Femur (tissue), 1 donor: ENCODE measurements at regions not wholly inside any gene's neighbourhood (a gene's known extent, or its start where the extent isn't known, plus 50 kb on each side); places are given as distances from the start of the nearest gene placed in this dataset.
"Not testable (repeated sequence)": the region's sequence is repeated elsewhere in the genome, so short reads cannot be mapped to it uniquely, and the experiment has no call there.

ENCODE experiments used
- DNase-seq: peaks from one replicate; pipeline ENCODE4 v3.0.0-alpha.2; 2017

DNA sequence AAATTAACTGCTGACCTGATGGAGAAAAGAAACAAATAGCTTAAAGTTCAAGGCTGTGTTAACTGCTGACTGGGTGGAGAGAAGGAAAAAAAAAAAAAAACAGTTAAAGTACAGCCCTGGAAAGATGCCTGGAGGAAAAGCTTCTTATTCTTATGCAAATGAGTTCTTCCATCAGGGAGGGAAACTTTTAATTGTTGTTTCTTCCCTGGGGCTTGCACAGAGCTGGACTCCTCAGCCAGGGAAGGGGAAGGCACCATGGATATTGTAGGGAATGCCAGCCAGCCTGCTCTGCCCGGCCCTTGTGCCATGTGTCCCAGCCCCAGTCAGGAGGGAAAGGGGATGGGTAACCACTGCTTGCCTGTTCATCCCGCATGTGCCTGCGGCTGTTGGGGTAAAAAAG, 833.1 kb upstream of the CRIM1 start:
- DNase-seq = no peak

DNA sequence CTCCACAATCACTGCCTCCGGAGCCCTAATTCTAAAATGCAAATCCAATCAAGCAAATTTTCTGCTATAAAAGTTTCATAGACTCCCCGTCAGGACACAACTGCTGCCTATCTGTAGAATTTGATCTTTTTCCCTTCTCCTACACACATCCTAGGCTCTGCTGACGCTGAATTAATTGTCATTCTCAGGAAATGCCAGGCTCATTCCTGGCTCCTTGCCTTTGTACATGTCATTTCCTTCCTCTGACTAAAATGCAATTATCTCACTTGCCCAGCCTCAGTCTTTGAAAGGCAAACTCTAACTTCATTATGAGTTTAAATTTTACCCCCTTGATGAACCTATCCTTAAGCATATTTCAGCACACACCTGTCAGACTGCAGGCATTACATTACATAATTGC, 844.9 kb upstream of the CRIM1 start:
- DNase-seq = no peak

DNA sequence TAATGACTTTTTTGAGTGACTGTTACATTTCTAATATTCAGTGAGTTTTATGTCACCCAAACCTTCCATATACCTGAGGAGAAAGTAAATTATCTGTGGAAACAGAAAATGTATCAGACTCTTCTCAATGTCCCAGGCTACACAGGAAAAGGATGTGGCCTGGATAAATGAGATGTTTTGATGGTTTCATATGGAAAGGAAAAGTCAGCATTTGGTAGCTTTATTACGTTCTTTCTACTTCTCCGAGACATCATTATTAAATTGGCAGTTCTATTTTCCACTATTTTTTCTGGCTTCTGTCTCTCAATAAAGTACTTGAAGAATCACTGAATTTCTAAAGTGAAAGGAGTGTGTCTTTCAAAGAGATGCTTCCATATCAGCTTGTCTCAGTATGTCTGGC, 847.0 kb upstream of the CRIM1 start:
- DNase-seq = no peak

DNA sequence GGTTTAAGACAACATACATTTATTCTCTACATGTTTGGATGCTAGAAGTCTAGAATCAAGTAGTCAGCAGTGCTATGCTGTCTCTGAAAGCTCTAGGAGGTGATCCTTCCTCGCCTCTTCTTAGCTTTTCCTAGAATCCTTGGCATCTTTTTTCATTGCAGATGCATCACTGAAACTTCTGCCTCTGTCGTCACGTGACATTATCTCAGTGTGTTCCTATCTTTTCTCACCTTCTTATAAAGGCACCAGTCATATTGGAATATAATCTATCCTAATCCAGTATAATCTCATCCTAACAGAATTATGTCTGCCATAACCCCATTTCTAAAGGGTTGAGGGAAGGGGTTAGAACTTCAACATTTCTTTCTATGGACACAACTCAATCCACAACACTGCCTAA, 851.2 kb upstream of the CRIM1 start:
- DNase-seq = no peak

DNA sequence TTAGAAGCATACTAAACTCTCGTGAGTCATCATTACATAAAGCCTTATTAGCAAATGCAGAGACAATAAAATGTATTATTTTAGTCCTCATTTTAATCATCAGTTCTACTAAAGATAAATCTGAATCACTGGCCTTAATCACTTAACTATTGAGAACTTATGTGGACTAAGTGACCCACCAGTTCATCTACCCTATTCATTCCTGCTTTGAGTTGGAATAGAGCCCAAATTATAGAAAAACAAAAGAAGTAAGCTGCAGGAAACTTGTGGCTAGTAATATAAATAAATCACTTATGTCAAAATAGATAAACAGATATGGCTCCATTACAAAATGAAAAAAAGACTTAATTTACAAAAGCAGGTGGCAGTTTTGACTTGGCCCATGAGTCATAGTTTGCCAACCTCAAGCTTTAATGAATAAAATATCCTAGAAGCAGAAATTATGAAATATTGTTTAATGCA, 851.8 kb upstream of the CRIM1 start:
- no peak for DNase-seq

DNA sequence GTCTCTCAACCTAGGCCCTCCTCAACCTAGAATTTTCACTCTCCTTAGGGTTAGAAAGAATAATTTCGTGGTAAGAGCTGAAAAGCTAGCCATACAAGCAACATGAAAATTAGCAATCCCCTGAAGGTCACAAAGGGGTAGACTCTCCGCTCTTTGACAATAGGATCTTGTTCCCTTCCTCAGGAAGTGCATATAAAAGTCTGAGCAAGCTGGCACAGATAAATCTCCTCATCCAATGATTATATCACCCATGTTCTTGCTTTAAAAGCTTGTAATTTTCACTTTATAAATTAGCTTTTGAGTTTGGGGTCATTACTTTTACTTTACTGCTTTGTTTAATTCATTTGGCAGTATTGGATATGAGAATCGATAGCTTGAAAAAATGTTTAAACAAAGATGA, 852.3 kb upstream of the CRIM1 start:
- no peak for DNase-seq

DNA sequence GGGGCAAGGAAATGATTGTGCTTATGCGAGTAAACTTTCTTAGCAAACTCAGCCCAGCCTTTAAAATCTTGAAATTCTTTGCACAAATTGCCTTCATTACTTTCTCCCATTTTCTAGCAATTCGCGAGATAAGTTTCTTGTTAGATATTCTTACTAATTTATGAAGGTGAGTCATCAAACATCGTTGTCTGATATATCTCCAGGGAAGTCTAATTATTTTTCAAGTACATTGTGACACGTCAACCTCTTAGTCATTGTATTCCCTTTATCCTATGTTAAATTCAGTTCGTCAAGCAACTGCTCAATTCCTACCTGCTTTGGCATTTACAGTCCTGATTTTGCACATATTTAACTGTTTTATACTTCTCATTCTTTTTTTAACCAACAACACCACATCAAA, 854.5 kb upstream of the CRIM1 start:
- no peak for DNase-seq

DNA sequence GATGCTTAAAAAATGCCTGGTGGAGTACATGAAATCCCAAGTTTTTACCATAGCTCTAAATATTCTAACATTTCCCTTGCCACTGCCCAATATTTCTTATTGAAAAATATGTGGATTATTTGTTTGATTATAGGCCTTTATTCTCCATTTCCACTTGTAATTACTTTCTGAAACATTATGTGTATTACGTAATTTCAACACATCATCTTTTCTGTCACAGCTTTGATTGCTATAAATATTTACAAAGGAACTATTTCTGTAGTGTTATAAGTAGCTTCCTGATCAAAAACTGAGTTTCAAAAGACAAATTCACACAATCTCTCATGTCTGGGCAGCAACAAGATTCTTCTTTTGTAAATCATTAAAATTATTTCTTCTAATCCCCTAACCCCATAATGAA, 859.6 kb upstream of the CRIM1 start:
- no peak for DNase-seq

DNA sequence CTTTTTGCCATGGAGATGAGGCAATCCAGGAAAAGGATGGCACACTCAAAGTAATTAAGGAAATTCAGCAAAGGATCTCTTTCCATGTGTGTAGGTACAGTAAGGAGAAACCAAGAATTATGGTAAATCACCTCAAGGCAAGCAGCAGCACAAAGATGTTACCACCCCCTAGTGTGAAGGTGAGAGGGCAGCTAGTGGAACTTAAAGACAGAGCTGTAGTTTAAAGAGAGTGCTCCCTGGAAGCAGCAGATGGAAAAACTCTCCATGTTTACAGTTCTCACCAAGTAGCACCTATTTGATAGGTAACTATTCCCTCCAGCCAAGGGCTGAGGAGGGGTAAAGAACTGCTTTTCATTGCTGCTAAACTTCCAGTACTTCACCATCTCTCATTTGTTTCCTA, 860.4 kb upstream of the CRIM1 start:
- no peak for DNase-seq

DNA sequence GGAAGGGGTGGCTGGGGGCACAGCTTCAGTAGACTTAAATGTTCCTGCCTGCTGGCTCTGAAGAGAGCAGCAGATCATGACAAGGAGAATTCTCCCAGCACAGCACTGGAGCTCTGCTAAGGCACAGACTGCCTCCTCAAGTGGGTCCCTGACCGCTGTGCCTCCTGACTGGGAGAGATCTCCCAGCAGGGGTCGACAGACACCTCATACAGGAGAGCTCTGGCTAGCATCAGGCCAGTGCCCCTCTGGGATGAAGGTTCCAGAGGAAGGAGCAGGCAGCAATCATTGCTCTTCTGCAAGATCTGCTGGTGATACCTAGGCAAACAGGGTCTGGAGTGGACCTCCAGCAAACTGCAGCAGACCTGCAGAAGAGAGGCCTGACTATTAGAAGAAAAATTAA, 877.5 kb upstream of the CRIM1 start:
- not testable (repeated sequence) for DNase-seq

DNA sequence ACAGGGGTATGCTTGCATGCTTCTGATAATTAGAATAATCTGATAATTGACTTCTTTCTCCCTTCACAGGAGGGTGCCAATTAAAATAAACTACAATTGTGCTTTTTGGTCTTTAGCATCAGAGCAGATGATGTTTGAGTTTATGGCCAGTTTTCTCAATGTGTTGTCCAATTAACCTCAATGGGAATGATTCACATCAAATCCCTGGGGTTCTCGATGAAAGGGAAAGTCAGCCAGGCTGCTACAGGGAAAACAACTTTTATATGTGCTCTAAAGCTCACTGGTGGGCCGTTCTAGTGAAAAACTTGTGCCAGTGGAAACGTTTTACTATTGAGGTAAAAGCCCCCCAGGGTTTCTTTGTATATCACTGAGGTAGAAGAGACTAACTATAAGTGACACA, 887.3 kb upstream of the CRIM1 start:
- no peak for DNase-seq

DNA sequence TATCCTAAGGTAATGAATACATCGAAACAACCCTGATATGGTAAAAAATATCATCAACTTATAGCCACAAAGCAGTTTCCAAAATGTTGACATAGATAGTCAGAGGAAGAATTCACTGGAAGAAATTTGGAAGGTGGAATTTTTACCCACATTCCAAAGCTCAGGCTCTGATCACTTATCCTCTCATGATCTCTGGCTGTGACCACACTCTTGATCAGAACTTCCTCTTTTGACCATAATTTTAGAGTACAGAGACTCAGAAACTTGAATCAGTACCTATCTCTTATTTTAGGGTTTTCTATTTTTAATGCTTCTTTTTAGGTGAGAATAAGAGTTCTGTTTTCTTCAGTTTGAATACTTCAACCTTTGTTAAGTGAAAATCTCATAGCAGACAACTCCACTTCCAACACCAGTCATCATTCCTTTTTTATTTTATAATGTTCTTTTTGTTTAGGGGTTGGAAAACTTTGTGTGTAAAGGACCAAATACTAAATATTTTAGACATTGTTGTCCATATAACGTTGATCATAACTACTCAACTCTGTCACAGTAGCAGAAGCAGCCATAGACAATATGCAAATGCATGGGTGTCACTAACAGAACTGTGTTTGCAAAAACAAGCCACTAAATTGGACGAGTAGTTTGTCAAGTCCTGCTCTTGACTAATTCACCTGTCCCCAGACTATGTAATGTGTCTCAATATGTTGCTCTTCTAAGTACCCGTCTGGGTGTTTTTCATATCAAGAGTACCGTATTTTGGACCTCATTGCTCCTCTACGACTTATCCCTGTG, 891.6 kb upstream of the CRIM1 start:
- DNase-seq = no peak

DNA sequence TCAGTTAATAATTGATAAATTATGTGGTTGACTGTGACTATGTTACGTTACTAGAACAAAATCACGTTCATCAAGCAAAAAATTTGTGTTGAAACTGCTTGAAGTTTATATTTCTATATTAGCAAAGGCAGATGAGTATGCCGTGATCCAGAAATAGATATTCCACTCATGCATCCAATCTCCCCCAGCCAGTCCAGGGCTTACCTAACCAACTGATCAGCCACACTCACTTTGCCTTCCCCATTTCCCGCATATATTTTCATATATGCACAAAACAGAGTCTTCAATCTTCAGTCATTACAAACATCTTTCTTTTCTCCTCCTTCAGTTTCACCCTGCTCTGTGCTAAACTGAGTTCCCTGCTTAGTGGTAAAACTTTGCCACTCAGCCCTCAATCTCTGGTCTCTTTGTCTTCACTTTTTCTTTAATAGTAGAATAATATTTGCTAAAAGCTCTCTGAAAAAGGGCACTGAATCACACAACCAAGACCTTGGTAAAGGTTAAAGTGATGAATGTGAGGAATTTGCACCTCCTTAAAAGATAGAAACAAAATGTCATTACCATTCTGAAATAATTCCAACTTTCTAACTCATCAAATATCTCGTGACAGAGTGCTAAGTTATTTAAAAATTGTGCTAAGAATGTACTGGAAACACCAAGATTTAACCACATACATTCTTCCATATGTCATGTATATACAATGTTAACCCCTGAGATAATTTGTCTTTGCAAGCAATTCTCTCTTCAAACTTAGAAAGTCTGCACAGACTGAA, 893.2 kb upstream of the CRIM1 start:
- DNase-seq = no peak

DNA sequence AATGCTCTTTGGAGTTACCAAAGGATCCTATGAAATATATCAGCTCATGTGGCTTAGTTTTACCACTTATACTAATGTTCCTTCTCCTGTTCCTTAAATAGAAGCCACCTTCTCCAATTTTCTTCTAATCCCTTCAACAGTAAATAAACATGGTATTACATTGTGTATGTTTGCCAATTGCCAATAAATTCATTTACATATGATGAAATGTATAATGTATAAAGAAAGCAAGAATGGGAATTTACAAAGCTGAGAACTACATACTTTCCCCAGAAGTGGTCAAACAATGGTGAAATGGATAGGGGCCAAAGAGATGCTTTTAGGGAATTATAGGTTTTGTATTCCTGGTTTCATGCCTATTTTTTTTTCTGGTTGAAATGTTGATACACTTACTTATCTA, 894.2 kb upstream of the CRIM1 start:
- DNase-seq = no peak

DNA sequence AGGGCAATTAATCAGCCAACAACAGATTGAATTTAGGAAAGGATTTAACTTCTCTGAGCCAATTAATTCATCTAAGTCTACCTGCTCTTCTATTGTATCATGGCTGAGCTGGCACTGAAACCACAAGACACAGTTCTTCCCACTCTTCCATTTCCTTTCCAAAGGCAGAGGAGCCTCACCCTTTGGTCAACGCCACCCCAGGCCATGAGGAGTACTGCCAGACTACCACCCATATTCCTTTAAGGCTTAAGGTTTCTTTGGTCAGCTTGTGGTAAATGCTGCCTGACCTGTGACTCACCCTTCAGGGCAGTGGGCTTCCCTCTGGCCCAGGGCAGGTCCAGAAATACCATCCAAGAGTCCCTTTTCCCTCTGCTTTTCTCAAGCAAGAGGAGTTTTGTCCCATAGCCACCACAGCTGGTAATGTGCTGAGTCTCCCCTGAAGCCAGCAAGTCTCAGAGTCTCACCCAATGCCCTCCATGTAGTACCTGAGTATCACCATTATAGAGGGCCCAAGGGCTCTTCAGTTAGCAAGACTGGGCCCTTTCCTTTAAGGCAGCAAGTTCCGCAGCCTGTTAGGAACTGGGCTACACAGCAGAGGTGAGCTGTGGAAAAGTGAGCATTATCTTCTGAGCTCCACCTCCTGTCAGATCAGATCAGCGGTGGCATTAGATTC, 900.5 kb upstream of the CRIM1 start:
- DNase-seq = no peak

DNA sequence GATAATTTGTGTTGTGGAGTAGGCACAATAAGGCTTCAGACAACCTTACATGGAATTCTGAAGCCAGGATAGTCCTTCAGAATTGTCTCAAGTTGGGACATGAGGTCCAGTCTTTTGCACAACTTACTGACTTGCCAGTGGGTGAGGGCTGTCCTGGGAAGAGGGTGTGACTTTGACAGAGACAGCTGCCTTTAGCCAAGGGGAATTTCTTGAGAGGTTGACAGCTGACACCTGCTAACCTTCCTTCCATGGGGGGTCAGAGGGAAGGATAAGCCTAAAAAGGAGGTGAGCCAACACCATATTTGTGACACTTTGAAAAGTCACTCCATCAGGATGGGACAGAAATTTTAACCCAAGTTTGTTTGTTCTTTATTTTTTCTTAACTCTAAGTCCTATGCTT, 907.8 kb upstream of the CRIM1 start:
- DNase-seq = no peak

DNA sequence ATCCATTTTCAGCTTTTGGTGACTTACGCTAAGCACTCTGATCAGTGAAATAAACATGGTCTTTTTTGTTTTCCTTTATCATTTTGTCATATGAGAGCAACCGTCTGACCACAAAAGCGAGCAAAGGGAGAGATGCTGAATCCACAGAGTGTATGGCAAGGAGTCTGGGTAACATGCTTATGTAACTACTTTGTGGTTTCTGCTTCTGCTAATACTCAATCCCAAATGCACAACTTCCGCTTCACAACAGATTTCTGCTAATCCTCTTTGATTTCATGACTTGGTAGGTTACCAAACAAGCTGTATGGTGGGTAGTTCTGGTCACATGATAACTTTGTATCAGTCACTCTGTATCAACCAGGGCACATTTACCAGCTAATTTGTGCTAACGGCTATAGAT, 908.4 kb upstream of the CRIM1 start:
- DNase-seq = no peak

DNA sequence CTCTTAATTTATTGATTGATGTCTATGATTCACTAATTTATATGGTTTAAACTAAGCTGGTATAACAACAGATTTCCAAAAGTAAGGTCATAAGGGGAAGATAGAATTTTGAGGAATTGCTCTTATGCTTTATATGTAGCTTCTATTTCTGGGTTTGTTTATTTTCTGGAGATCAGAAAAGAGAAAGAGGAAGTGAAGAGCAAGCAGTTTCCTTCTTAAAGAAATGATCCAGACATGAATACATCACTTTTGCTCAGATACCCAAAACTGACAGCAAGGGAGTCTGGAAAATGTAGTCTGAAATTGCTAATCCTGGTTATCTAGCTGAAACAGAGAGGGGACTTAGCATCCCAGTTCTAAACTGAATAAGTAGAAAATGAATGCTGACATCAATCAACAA, 912.5 kb upstream of the CRIM1 start:
- DNase-seq = no peak

DNA sequence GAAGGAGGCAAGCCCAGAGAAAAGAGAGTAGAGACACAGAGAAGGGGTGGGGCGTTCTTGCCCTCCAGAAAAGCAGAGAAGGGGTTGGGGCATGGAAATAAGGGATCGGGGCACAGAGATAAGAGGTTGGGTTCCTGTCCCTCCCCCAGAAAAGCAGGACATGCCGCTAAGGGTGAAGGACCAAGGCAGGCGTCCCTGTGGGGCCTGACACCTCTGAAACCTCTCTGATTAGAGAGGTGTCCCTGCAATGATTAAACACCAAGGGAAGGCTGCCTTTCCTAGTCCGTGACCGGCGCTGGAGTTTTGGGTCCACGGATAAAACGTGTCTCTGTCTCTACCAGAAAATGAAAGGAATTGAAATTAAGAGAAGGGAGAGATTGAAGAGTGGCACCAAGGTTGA, 914.0 kb upstream of the CRIM1 start:
- DNase-seq = not testable (repeated sequence)

DNA sequence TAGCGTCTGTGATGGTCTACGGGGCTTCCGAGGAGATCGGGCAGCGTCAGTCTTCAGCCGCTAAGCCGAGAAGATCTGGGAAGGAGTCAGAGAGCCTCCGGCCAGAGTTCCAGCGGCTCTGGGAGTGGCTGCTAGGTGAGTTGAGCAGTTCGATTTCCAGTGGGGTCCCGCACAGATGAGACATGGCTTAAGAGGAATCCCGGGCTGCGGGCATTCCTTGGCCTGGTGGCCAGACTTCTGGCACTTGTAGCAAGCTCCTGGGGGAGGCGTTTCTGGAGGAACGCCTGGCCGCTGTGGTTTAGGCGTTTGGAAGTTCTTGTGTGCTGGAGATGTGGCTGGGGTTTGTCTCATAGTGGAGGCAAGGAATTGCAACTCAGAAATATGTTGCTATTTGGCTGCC, 915.3 kb upstream of the CRIM1 start:
- DNase-seq = not testable (repeated sequence)

DNA sequence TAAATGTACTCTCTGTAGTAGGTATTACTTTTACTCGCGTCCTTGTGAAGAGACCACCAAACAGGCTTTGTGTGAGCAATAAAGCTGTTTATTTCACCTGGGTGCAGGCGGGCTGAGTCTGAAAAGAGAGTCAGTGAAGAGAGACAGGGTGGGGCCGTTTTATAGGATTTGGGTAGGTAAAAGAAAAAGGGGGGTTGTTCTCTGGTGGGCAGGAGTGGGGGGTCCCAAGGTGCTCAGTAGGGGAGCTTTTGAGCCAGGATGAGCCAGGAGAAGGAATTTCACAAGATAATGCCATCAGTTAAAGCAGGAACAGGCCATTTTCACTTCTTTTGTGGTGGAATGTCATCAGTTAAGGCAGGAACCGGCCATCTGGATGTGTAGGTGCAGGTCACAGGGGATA, 918.7 kb upstream of the CRIM1 start:
- DNase-seq = not testable (repeated sequence)

DNA sequence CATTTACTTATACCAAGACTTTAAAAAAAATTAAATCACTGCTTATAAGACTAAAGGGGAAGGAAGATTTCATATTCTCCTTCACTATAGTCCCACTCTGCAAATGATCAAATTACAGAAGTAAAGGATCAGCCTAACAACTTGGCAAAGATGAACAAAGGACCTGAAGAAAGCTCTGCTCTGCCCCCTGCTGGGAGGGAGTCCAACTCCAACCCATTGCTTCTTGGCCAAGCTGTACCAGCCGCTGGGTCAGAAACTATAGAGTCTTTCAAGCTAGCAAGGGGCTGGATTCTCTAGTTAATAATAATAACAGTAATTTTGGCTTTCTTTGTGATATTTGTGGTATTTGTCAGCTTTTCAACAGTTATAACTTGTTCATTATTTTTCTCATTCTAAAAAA, 927.0 kb upstream of the CRIM1 start:
- peak; percentile 34 for DNase-seq

DNA sequence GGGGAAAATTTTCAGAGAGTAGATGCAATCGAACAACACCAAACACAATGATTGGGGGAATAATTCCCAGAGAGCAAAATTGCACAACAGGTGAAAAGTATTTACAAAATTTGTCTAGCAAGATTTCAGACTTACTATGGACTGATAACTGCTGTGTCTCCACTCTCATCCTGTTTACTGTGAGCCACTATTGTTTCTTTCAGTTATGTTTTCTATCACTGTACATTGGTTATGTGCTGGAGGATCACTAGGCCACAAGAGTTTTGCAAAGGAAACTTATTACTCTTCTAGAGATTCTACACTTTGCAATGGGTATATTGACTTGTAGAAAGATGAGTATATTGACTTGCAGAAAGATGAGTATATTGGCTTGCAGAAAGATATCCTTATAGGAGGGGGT, 934.1 kb upstream of the CRIM1 start:
- no peak for DNase-seq

DNA sequence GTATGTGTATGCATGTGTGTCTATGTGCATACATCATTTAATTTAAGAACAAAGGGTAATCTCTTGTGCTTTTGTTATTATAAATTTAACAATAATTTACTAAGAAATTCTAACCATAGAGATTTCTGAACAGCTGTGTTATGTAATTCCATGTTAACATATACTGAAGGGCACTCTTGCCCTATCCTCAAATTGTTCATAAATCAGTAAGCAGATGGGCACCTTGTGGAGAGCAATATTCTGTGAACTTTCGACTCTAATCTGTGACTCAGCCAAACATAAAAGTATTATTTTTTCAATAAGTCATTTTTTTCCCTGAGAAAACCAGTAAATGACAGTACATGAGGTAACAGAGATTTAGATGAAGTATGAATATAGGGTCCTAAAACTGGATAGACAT, 938.3 kb upstream of the CRIM1 start:
- DNase-seq = no peak
